ENCODE measurements at regions not wholly inside any gene's neighbourhood (a gene's known extent, or its start where the extent isn't known, plus 50 kb on each side); places are given as distances from the start of the nearest gene placed in this dataset.
A peak's percentile ranks its signal among the peaks of the same experiment; 100 is the strongest.
"Not testable (repeated sequence)": the region's sequence is repeated elsewhere in the genome, so short reads cannot be mapped to it uniquely, and the experiment has no call there.

- DNase-seq: no peak
Observed at GRCh38 chrX:128582036-128582435, 529.8 kb upstream of the ACTRT1 start.

- DNase-seq: no peak
Observed at GRCh38 chrX:128581615-128582014, 529.4 kb upstream of the ACTRT1 start.

DNA sequence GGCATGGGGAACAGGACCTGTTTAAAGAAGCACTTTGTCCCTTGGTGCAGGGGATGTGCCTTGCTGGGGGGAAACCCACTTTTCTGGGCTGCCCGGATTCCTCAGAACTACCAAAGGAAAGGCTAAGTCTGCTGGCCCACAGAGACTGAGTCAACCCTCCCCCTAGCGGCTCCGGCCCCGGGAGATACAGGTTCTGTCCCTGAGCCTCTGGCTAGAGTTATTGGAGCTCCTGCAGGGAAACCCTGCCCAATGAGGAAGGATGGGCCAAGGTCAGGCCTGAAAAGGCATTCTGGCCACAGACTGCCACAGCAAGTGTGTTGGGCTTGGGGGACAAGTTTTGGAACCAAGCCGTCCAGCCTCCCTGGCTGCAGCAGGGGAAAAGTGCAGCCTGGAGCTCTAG is 490.9 kb upstream of the ACTRT1 start:
- no peak for DNase-seq

DNA sequence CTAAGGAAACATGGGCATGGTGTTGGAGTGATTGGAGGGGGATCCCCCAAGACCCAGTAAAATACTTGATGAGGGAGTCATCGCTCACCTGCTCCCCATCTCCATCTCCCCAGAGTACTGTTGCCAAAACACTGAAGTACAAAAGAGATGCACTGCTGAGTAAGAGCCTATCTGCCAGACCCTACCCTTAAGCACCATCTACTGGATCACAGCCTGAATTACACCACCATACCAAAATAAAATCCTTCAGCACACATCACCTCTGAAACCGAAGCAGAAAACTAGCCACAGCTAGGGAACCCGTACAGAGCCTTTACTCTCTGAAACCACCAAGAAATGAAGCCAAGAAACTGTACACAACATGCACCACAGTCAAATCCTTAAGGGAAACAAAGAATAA is 466.3 kb upstream of the ACTRT1 start:
- DNase-seq: peak; percentile 1

- DNase-seq: no peak
Observed at GRCh38 chrX:128517691-128518090, 465.5 kb upstream of the ACTRT1 start.

DNA sequence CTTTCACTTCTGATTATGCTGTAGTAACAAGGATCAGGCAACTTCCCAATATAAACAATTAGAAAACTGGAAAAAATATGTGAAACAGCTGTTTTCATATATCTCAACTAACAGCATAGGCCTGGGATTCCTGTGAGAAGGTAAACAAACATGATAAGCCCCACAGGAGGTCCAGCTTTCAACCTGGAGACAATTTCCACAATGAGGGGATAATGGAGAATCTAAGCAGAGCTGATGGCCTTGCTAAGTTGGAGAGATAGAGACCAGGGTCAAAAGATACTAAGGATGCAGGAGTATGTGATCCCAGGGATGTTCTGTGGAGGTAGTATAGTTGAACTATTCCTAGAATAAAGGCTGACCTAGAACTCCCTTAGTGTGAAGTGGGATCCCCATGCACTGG is 452.3 kb upstream of the ACTRT1 start:
- DNase-seq: no peak

- DNase-seq: no peak
Observed at GRCh38 chrX:128464116-128464515, 411.9 kb upstream of the ACTRT1 start.

GRCh38 chrX:128460835-128461234 is 408.6 kb upstream of the ACTRT1 start:
- no peak for DNase-seq

GRCh38 chrX:128458888-128459287 is 406.7 kb upstream of the ACTRT1 start:
- no peak for DNase-seq

- DNase-seq: no peak
Observed at GRCh38 chrX:128457674-128458073, 405.5 kb upstream of the ACTRT1 start.

DNA sequence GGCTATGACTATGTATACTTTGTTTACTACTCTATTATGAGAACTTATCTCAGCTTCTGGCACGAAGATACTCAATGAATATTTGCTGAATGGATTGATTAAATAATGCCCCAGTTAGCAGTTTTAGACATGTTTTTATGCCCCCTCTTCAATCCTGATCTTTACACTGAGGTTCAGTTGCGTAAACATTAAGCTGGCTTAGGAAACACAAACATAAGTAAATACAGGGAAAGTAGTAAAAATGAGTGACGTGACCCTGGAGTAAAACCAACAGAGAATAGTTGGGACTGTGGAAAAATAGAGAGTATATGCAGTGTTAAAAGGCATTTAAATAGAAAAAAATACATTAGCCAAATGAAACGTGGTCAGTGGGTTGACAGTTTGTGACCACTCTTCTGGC is 387.0 kb upstream of the ACTRT1 start:
- DNase-seq: no peak

DNA sequence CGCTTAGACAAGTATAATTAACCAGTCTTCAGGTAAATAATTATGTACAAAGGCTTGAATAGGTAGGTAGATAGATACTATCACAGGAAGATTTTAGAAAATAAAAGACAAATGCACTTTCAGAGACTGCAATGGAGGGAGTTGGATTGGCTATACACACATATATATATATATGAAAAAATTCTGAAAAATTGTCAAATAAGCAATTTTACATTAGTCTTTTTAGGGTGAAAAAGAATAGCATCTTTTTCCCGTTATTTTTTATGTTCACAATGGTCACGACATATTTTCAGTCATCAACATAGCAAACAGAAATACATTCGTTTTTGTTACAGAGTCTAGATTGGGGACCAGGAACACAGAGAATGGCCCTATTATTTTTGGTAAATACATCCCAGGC is 385.9 kb upstream of the ACTRT1 start:
- DNase-seq: no peak

GRCh38 chrX:128436397-128437103 is 384.3 kb upstream of the ACTRT1 start:
- DNase-seq: no peak

GRCh38 chrX:128425546-128425945 is 373.3 kb upstream of the ACTRT1 start:
- no peak for DNase-seq

DNA sequence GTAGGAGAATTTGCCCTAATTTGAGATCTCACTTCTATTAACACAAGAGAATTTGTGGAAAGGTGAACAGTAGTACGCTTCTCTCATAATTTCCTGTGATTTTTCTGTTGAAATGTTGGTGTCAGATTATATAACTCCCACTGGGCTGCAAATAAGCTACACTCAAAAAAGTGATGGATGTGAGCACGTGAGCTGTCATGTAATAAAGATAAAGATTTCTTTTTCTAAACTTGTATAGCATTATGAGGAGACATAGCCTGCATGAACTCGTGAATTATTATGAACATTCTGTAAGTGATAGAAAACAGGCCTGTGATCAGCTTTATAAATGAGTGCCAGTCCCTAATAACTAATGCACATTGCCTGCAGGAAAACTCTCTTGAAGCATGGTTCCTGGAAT is 356.6 kb upstream of the ACTRT1 start:
- DNase-seq: no peak

DNA sequence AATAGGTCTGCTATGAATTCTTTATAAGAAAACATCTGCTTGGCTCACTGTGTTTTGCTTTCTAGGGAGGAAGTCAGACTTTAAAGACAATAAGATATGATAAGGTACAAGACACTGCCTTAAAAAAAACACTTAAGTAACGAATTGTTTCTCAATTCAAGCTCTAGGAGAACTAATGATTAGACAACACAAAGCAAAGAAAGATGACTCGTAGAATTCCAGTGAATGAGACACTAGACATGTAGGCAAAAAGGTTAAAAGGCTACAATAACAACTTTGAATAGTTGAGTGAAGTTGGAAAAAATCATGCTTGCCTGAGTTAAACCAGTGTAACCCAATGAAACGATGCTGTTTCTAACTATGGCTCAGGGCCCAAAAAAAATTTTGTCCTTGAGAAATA is 344.4 kb upstream of the ACTRT1 start:
- DNase-seq: no peak

DNA sequence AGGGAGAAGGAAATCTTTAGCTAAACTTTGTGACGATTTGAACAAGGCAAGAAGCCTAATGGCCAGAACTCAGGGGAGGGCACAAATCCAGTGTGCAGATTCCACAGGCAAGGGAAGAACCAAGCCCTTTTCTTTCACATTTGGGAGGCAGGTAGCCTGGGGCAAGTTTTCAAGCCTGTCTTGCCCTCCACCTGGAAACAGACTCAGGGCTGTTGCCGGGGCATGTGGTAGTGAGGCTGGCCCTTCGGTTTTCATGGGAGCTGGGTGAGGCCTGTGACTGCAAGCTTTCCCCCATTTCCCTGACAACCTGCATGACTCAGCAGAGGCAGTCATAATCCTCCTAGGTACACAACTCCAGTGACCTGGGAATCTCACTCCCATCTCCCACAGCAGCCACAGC is 331.6 kb upstream of the ACTRT1 start:
- DNase-seq: not testable (repeated sequence)

DNA sequence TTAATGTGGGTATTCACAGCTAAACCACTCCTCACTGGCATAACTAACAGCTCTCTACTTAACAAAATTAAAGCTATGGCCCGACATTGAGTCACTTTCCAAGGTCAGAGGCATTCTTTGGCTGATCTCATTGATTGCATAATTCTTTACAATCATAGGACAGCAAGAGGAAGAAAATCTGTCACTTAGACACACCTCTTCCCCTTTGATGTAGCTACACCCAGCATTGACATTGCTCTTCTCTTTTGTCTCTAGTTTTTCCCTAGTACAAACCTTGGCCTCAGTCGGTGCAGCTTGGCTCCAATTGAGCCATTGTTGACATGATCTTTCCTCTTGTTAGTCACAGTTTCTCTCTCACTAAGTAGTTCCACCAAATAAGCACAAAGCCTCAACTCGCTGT is 313.3 kb upstream of the ACTRT1 start:
- DNase-seq: no peak

DNA sequence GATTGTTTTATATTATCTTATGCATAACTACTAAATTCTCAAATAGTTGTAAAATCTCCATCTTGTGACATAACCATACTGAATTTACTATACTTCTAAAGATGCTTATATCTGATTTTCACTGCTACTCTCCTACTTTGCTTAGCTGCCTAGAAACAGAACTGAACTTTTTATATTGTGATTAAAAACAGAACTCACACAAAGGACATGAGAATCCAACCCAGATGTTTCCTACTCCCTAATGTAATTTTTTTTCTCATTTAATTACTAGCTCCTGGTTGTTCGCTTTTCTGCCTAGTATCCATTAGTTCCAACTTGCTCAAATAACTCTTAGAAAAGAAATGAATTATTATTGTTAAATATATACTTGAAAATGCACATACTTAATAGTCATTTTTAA is 283.5 kb upstream of the ACTRT1 start:
- no peak for DNase-seq

DNA sequence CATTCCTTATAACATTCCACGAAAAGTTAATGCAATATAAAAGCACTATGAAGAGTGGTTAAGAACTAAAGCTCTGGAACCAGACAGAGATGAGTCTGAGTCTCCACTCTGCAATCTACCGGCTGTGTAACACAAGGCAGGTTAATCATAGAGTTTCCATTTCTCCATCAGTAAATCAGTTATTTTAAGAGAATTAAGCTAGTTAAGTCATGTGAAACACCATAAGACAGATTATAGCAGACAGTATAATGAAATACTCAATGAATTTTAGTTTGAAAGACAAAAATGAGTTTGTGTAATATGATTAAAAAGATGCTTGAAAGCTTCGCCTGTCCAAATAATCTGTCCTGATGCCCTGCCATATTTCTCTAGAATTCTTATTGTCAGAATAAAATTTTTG is 282.6 kb upstream of the ACTRT1 start:
- no peak for DNase-seq

DNA sequence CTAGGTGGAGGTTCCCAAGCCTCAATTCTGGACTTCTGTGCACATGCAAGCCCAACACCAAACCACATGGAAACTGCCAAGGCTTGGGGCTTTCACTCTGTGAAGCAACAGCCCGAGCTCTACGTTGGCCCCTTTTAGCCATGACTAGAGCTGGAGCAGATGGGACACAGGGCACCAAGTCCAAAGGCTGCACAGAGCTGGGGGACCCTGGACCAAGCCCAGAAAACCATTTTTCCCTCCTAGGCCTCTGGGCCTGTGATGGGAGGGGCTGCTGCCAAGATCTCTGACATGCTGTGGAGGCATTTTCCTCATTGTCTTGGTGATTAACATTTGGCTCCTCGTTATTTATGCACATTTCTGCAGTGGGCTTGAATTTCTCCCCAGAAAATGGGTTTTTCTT is 258.7 kb upstream of the ACTRT1 start:
- no peak for DNase-seq

DNA sequence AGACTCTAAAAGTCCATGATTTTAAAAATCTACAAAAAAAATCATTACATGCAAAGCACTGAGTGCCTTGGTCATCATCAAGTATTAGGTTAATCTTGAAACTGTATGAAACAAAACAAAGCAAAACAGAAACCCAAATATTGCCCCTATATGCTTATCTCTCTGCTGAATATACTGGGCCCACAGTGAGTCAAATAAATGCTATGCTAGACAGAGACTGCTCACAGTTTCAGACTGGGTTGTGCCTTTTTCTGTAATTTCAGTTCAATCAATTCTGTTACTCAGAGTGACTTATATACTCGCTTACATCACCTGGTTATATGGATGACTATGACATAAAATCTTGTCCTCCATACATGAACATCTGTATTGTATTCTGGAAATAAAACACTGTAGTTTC is 257.1 kb upstream of the ACTRT1 start:
- DNase-seq: no peak

GRCh38 chrX:128294198-128294597 is 242.0 kb upstream of the ACTRT1 start:
- DNase-seq: no peak

DNA sequence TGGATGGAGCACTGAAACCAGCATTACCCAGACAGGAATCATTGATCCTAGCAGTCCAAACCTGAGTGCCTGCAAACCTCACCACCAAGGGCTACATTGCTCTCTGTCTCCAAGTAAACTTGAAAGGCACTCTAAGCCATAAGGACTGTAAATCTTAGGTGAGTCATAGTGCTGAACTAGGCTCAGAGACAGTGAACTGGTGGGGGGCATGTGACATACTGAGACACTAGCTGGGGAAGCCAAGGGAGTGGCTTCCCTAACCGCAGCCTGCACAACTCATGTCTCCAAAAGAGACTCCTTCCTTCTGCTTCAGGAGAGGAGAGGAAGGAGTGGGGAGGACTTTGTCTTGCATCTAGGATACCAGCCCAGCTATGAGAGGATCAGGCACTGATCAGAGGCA is 235.5 kb upstream of the ACTRT1 start:
- DNase-seq: no peak

DNA sequence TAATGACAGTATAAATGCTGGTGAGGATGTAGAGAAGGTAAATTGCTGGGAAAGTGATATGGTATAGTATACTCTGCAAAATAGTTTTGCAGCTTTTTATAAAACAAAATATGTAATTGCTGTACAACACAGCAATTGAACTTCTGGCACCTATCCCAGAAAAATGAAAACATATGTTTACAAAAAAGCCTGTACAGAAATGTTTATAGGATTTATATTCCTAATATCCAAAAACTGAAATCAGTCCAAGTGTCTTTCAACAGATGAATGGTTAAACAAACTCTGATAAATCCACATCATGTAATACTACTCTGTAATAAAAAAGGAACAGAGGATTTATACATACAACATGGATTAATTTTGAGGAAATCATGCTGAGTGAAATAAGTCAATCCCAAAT is 198.4 kb upstream of the ACTRT1 start:
- peak; percentile 0 for DNase-seq

DNA sequence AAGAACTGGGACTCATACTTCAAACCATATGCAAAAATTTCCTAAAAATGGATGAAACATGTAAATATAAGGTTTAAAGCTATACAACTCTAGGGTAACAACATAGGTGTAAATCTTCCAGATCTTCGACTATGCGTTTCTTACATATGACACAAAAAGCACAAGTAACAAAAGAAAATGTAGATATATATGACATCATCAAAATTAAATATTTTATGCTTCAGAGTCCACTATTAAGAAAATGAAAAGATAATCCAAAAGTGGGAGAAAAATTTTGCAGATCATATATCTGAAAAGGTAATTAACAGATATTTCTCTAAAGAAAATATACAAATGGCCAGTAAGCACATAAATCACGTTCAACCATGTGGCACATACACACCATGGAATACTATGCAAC is 164.2 kb upstream of the ACTRT1 start:
- no peak for DNase-seq

Measured in eye (tissue), 1 donor.